Fibroblast of lung (primary cell): ENCODE measurements at regions not wholly inside any gene's neighbourhood (a gene's known extent, or its start where the extent isn't known, plus 50 kb on each side); places are given as distances from the start of the nearest gene placed in this dataset.

Source experiments
- DNase-seq, 2 donors: peaks; one replicate each; pipeline versions ENCODE4 v3.0.0 to v3.0.0-alpha.2; 2010; ENCODE audit warnings: low read depth in 2 of 2
- H2AFZ ChIP-seq: 2 replicates; pipeline ENCODE4 v1.5.1; 2012; ENCODE audit warnings: low read length, control low read depth, inconsistent platforms
- H3K27ac ChIP-seq: 2 replicates; pipeline ENCODE4 v1.5.1; 2011; ENCODE audit warnings: low read length, control low read depth; ENCODE audit not compliant: insufficient read depth
- H3K27me3 ChIP-seq: 2 replicates; pipeline ENCODE4 v1.5.1; 2011; ENCODE audit warnings: mild to moderate bottlenecking, low read length; ENCODE audit not compliant: control insufficient read depth, insufficient read depth
- H3K36me3 ChIP-seq: 2 replicates; pipeline ENCODE4 v1.5.1; 2011; ENCODE audit warnings: low read length; ENCODE audit not compliant: control insufficient read depth, insufficient read depth
- H3K4me1 ChIP-seq: 2 replicates; pipeline ENCODE4 v1.5.1; 2011; ENCODE audit warnings: low read length; ENCODE audit not compliant: control insufficient read depth, insufficient read depth; ENCODE audit errors: extremely low read depth
- H3K4me2 ChIP-seq: 2 replicates; pipeline ENCODE4 v1.5.1; 2011; ENCODE audit warnings: low read length, control low read depth; ENCODE audit not compliant: insufficient read depth; ENCODE audit errors: extremely low read depth
- H3K4me3 ChIP-seq, 4 experiments: fragments of 200-600 bp in 1 of 4; sonication (generic) in 1 of 4; replicated peaks in 1 of 4; 2 replicates each; pipeline ENCODE4 v1.5.1; 2011 to 2016; ENCODE audit warnings: low read length in 4 of 4, low read depth in 3 of 4, mild to moderate bottlenecking in 3 of 4, control low read depth in 2 of 4, inconsistent platforms in 1 of 4, mixed read lengths in 1 of 4; ENCODE audit not compliant: insufficient read depth in 1 of 4; ENCODE audit errors: control extremely low read depth in 1 of 4
- H3K79me2 ChIP-seq: 2 replicates; pipeline ENCODE4 v1.5.1; 2012; ENCODE audit warnings: mild to moderate bottlenecking, low read length, inconsistent platforms; ENCODE audit not compliant: control insufficient read depth, insufficient read depth
- H3K9ac ChIP-seq: 2 replicates; pipeline ENCODE4 v1.5.1; 2011; ENCODE audit warnings: mild to moderate bottlenecking, low read length, control low read depth; ENCODE audit not compliant: insufficient read depth
- H3K9me3 ChIP-seq: 2 replicates; pipeline ENCODE4 v1.5.1; 2012; ENCODE audit warnings: low read depth, low read length; ENCODE audit not compliant: control insufficient read depth, insufficient read depth
- H4K20me1 ChIP-seq: 2 replicates; pipeline ENCODE4 v1.5.1; 2011; ENCODE audit warnings: low read length; ENCODE audit not compliant: control insufficient read depth, insufficient read depth; ENCODE audit errors: extremely low read depth
- CTCF ChIP-seq, 2 donors: IDR thresholded peaks in 1 of 2; conservative IDR thresholded peaks in 1 of 2; 1 replicate in 1 of 2; 2 replicates in 1 of 2; pipeline ENCODE4 v1.5.1; 2011 to 2012; ENCODE audit warnings: low read length in 2 of 2, control low read depth in 1 of 2, inconsistent platforms in 1 of 2, low read depth in 1 of 2, mild to moderate bottlenecking in 1 of 2
- EZH2 ChIP-seq: IDR thresholded peaks from 2 replicates; pipeline ENCODE4 v1.5.1; 2012; ENCODE audit warnings: low read length, control low read depth, mild to moderate bottlenecking; ENCODE audit errors: missing control alignments

GRCh38 chr6:47169785-47170616 is 127.9 kb upstream of the ADGRF1 start:
- TF ChIP-seq EZH2: no peak
- no peak overlapping the region for H3K9ac ChIP-seq
- H3K79me2 ChIP-seq: no peaks in the 10 kb centered on the region
- no peak overlapping the region for H3K4me2 ChIP-seq
- no peak overlapping the region for H3K27ac ChIP-seq
- H3K4me3 ChIP-seq: no peak overlapping the region
- no peaks in the 10 kb centered on the region for H4K20me1 ChIP-seq
- H3K27me3 ChIP-seq: no peaks in the 10 kb centered on the region
- no peaks in the 10 kb centered on the region for H3K36me3 ChIP-seq
- peak; percentile 47 to 67 for DNase-seq
- peaks cover 8% of the 10 kb centered on the region for H3K4me1 ChIP-seq
- H2AFZ ChIP-seq: no peak overlapping the region
- H3K9me3 ChIP-seq: no peaks in the 10 kb centered on the region

GRCh38 chr6:47168180-47168579 is 126.0 kb upstream of the ADGRF1 start:
- H3K9me3 ChIP-seq: no peaks in the 10 kb centered on the region
- H3K4me2 ChIP-seq: no peak overlapping the region
- peak overlapping the region; percentile 42 for H3K27ac ChIP-seq
- peak; percentile 96 to 98 for DNase-seq
- no peak overlapping the region for H3K4me3 ChIP-seq
- no peak overlapping the region for H3K9ac ChIP-seq
- no peaks in the 10 kb centered on the region for H4K20me1 ChIP-seq
- H2AFZ ChIP-seq: no peak overlapping the region
- no peaks in the 10 kb centered on the region for H3K36me3 ChIP-seq
- H3K79me2 ChIP-seq: no peaks in the 10 kb centered on the region
- H3K27me3 ChIP-seq: no peaks in the 10 kb centered on the region
- H3K4me1 ChIP-seq: peaks cover 8% of the 10 kb centered on the region
- TF ChIP-seq CTCF (conservative IDR thresholded peaks at IDR 0.05 in 1 of 2, IDR thresholded peaks at IDR 0.05 in 1 of 2; ENCODE audit: low read depth in 1 of 2, low read length in 2 of 2) (peak in 1 of 2 donors; percentile 14), EZH2 (no peak)

- Histone ChIP-seq H2AFZ (no peak overlapping the region), H3K4me1 (peaks cover 8% of the 10 kb centered on the region), H3K27ac (no peak overlapping the region), H3K9ac (no peak overlapping the region), H3K9me3 (no peaks in the 10 kb centered on the region), H3K79me2 (no peaks in the 10 kb centered on the region), H3K4me3 (no peak overlapping the region), H3K27me3 (no peaks in the 10 kb centered on the region), H3K4me2 (no peak overlapping the region), H4K20me1 (no peaks in the 10 kb centered on the region), H3K36me3 (no peaks in the 10 kb centered on the region)
- DNase-seq: peak; percentile 35 to 64
- TF ChIP-seq CTCF (conservative IDR thresholded peaks at IDR 0.05 in 1 of 2, IDR thresholded peaks at IDR 0.05 in 1 of 2; ENCODE audit: low read depth in 1 of 2, low read length in 2 of 2): no peak
- TF ChIP-seq EZH2: no peak
These were observed 123.8 kb upstream of the ADGRF1 start for GRCh38 chr6:47165918-47166317.
